ENCODE measurements at regions not wholly inside any gene's neighbourhood (a gene's known extent, or its start where the extent isn't known, plus 50 kb on each side); places are given as distances from the start of the nearest gene placed in this dataset.
"Not testable (repeated sequence)": the region's sequence is repeated elsewhere in the genome, so short reads cannot be mapped to it uniquely, and the experiment has no call there.

GRCh38 chr16:65735615-65736014 is 613.8 kb upstream of the CDH11 start:
- H3K36me3 Mint-ChIP-seq; ATAC-seq (ENCODE audit: low read depth); H3K27me3 Mint-ChIP-seq; H3K4me1 Mint-ChIP-seq; DNase-seq (ENCODE audit: low spot score in 2 of 2); H3K9me3 Mint-ChIP-seq; H3K4me3 Mint-ChIP-seq; H3K27ac Mint-ChIP-seq: not testable (repeated sequence)

- Mint-ChIP-seq H3K4me1 (no peaks in the 10 kb centered on the region), H3K27me3 (no peaks in the 10 kb centered on the region), H3K36me3 (no peaks in the 10 kb centered on the region), H3K9me3 (peaks cover 1% of the 10 kb centered on the region), H3K27ac (no peak overlapping the region), H3K4me3 (no peak overlapping the region)
- DNase-seq (ENCODE audit: low spot score in 2 of 2) (no peak), ATAC-seq (ENCODE audit: low read depth) (no peak)
These were observed 611.9 kb upstream of the CDH11 start for GRCh38 chr16:65733721-65734120.

GRCh38 chr16:65731833-65732232 is 610.0 kb upstream of the CDH11 start:
- ATAC-seq (ENCODE audit: low read depth) = no peak
- no peak overlapping the region for H3K27ac Mint-ChIP-seq
- no peaks in the 10 kb centered on the region for H3K4me1 Mint-ChIP-seq
- no peak for DNase-seq (ENCODE audit: low spot score in 2 of 2)
- no peaks in the 10 kb centered on the region for H3K27me3 Mint-ChIP-seq
- no peaks in the 10 kb centered on the region for H3K36me3 Mint-ChIP-seq
- no peak overlapping the region for H3K4me3 Mint-ChIP-seq
- H3K9me3 Mint-ChIP-seq = peaks cover 1% of the 10 kb centered on the region

DNA sequence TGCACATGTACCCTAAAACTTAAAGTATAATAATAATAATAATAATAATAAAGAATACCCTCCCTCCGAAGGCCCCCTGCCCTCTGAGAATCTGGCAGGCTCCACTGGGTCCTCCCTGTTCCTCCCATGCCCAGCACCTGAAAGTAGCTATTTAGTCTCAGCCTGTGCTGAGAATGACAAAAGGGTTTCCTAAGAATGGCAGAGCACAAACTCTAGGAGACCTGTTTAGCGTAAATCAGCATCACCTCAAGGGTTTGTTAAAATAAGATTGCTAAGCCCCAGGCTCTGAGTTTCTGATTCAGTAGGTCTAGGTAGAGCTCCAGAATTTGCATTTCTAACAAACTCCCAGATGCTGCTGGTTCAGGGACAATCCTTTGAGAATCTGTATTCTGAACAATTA is 606.8 kb upstream of the CDH11 start:
- Mint-ChIP-seq H3K36me3 (no peaks in the 10 kb centered on the region), H3K27ac (no peak overlapping the region), H3K4me1 (no peaks in the 10 kb centered on the region), H3K27me3 (no peaks in the 10 kb centered on the region), H3K4me3 (no peak overlapping the region), H3K9me3 (peaks cover 1% of the 10 kb centered on the region)
- ATAC-seq (ENCODE audit: low read depth) = no peak
- no peak for DNase-seq (ENCODE audit: low spot score in 2 of 2)

DNA sequence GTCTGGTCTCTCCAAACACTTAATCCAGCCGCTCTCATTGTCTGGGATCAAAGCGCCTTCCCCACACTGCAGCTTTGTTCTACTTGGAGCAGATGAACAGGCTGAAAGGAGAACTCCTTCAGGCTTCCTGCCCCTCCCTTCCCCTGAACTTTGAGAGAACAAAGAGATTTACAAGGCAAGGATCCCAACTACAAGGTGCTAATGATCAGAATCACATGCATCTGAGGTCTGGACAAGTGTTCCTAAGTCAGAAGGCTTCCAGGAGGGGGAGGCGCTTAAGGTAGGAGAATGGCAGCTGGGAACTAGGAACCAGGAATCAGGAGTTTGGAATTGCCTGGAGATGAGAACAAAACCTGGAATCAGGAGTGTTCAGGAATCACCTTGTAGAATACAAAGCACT is 606.3 kb upstream of the CDH11 start:
- DNase-seq (ENCODE audit: low spot score in 2 of 2) (no peak), ATAC-seq (ENCODE audit: low read depth) (no peak)
- Mint-ChIP-seq H3K9me3 (peaks cover 1% of the 10 kb centered on the region), H3K4me3 (no peak overlapping the region), H3K36me3 (no peaks in the 10 kb centered on the region), H3K27me3 (no peaks in the 10 kb centered on the region), H3K4me1 (no peaks in the 10 kb centered on the region), H3K27ac (no peak overlapping the region)

GRCh38 chr16:65727534-65728137 is 605.8 kb upstream of the CDH11 start:
- ATAC-seq (ENCODE audit: low read depth) (no peak), DNase-seq (ENCODE audit: low spot score in 2 of 2) (no peak)
- peaks cover 1% of the 10 kb centered on the region for H3K9me3 Mint-ChIP-seq
- H3K36me3 Mint-ChIP-seq = no peaks in the 10 kb centered on the region
- no peaks in the 10 kb centered on the region for H3K27me3 Mint-ChIP-seq
- H3K27ac Mint-ChIP-seq = no peak overlapping the region
- H3K4me1 Mint-ChIP-seq = no peaks in the 10 kb centered on the region
- H3K4me3 Mint-ChIP-seq = no peak overlapping the region

- ATAC-seq (ENCODE audit: low read depth) (no peak), DNase-seq (ENCODE audit: low spot score in 2 of 2) (no peak)
- no peaks in the 10 kb centered on the region for H3K4me1 Mint-ChIP-seq
- H3K27ac Mint-ChIP-seq = no peak overlapping the region
- H3K4me3 Mint-ChIP-seq = no peak overlapping the region
- no peaks in the 10 kb centered on the region for H3K36me3 Mint-ChIP-seq
- H3K9me3 Mint-ChIP-seq = no peaks in the 10 kb centered on the region
- no peaks in the 10 kb centered on the region for H3K27me3 Mint-ChIP-seq
These were observed 603.4 kb upstream of the CDH11 start for GRCh38 chr16:65725156-65725845.

- no peak overlapping the region for H3K4me3 Mint-ChIP-seq
- no peaks in the 10 kb centered on the region for H3K27me3 Mint-ChIP-seq
- H3K4me1 Mint-ChIP-seq = no peaks in the 10 kb centered on the region
- H3K36me3 Mint-ChIP-seq = no peaks in the 10 kb centered on the region
- DNase-seq (ENCODE audit: low spot score in 2 of 2) = no peak
- no peak overlapping the region for H3K27ac Mint-ChIP-seq
- H3K9me3 Mint-ChIP-seq = no peaks in the 10 kb centered on the region
- ATAC-seq (ENCODE audit: low read depth) = no peak
These were observed 600.6 kb upstream of the CDH11 start for GRCh38 chr16:65722429-65722828.

DNA sequence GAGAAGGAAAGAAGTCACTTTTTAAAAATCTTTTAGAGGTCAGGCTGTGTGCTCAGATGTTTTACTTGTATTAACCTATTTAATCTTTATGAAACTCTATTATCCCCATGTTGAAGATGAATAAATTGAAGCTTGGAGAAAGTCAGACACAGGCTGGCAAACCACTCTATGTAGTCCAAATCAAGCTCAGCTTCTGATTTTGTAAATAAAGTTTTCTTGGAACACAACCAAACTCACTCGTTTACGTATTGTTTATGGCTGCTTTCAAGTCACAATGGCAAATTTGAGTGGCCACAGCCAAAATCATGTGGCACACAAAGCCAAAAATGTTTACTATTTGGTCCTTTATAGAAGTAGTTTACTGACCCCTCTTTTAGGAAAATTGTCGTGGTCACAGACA is 596.0 kb upstream of the CDH11 start:
- Mint-ChIP-seq H3K36me3 (no peaks in the 10 kb centered on the region), H3K4me3 (no peak overlapping the region), H3K9me3 (peaks cover 9% of the 10 kb centered on the region), H3K27ac (no peak overlapping the region), H3K27me3 (no peaks in the 10 kb centered on the region), H3K4me1 (no peaks in the 10 kb centered on the region)
- no peak for DNase-seq (ENCODE audit: low spot score in 2 of 2)
- ATAC-seq (ENCODE audit: low read depth) = no peak

DNA sequence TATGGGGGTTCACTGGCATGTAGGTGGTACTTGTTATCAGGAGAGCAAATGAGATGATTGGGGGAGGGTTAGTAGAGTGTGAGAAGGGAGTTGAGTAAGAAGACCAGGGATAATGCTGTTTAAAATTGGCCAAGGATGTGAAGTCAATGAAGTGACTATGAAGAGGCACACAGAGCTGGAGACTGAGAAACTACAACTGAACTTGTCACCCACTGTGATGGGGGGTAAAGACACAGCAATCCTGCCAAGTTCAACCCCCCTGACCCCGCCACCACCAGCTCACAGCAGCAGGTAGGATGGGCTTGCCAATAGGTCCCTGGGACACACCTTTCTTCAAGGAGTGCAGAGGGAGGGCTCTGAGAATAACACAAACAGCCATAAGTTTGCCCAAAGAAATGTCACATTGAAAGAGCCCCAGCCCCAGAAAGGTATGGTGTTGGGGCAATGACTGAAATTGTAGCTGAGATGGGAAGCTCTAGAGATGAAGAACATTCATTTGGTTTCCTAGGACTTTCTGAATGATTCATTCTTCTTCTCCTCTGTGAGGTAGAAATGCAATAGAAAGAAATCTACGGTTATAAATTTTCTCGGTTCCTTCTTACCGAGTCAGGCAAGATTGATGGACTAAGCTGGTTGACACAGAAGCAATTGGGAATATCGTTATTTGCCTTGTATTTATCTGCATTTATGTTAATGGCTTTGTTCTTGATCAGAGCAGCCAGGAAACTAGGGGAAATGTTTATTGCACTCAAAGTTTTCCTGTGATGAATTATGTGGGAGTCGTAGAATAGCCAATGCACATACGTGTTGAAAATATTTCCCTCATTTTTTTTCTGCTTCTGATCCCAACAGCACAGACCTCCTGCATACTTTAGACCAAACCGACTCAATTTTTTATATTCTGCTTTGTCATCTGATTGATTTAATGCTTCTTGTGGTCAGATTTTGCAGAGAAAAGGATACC is 595.2 kb upstream of the CDH11 start:
- ATAC-seq (ENCODE audit: low read depth) (no peak), DNase-seq (ENCODE audit: low spot score in 2 of 2) (no peak)
- Mint-ChIP-seq H3K27me3 (no peaks in the 10 kb centered on the region), H3K9me3 (peaks cover 9% of the 10 kb centered on the region), H3K27ac (no peak overlapping the region), H3K36me3 (no peaks in the 10 kb centered on the region), H3K4me1 (no peaks in the 10 kb centered on the region), H3K4me3 (no peak overlapping the region)

DNA sequence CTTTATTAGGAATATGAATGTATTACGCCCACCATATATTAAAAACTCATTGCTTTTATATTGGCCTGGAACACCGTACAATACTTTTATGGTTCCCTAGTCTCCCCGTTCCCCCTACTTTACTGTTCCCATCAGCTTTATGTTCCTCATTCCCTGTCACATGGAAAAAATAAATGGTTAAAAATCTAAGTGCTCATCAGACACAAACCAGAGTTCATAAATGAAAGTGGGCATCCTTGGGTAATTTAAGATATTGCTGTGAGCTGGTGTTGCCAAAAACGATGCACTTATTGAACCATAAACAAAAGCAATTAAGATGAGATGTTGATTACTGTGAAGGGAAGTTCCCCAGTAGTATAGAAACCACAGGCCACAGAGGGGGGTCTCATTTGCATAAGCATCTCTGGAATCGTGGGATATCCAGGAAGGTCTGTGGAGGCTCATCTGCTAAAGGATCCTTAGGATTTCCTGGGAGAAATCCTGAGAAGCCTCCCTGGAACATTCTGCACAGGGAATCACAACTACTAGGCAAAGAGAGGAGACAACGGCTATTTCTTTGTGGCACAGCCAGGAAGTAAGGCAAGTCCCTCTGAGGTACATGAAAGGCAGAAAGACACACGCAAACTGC is 591.4 kb upstream of the CDH11 start:
- Mint-ChIP-seq H3K27me3 (no peaks in the 10 kb centered on the region), H3K9me3 (peaks cover 10% of the 10 kb centered on the region), H3K4me1 (no peaks in the 10 kb centered on the region), H3K27ac (no peak overlapping the region), H3K36me3 (no peaks in the 10 kb centered on the region), H3K4me3 (no peak overlapping the region)
- ATAC-seq (ENCODE audit: low read depth) (no peak), DNase-seq (ENCODE audit: low spot score in 2 of 2) (no peak)

GRCh38 chr16:65710107-65710506 is 588.2 kb upstream of the CDH11 start:
- Mint-ChIP-seq H3K4me1 (no peaks in the 10 kb centered on the region), H3K27me3 (no peaks in the 10 kb centered on the region), H3K4me3 (no peak overlapping the region), H3K27ac (no peak overlapping the region), H3K36me3 (no peaks in the 10 kb centered on the region), H3K9me3 (peaks cover 10% of the 10 kb centered on the region)
- no peak for DNase-seq (ENCODE audit: low spot score in 2 of 2)
- no peak for ATAC-seq (ENCODE audit: low read depth)

DNA sequence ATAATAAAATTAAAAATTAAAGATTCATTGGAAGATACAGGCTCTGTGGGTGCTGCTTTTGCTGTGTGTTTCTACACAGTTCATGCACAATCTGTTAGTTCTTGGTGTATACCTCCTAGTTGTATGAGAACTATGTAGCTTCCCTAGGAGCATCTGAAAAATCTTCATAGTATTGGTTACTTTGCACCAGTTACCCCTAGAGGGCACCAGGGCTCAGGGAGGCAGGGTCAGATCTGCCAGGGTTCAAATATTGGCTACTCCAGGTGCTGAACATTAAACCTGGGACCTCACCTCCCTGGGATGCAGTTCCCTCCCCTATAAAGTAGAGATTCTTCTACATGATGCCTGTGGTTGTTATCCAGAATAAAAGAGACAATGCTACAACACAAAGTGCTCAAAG is 583.0 kb upstream of the CDH11 start:
- ATAC-seq (ENCODE audit: low read depth) (no peak), DNase-seq (ENCODE audit: low spot score in 2 of 2) (no peak)
- H3K27me3 Mint-ChIP-seq = peaks cover 2% of the 10 kb centered on the region
- H3K27ac Mint-ChIP-seq = no peak overlapping the region
- H3K4me1 Mint-ChIP-seq = no peaks in the 10 kb centered on the region
- H3K4me3 Mint-ChIP-seq = no peak overlapping the region
- H3K36me3 Mint-ChIP-seq = no peaks in the 10 kb centered on the region
- H3K9me3 Mint-ChIP-seq = peaks cover 7% of the 10 kb centered on the region
